BE2C (cell line): ENCODE measurements at regions not wholly inside any gene's neighbourhood (a gene's known extent, or its start where the extent isn't known, plus 50 kb on each side); places are given as distances from the start of the nearest gene placed in this dataset.
"Not testable (repeated sequence)": the region's sequence is repeated elsewhere in the genome, so short reads cannot be mapped to it uniquely, and the experiment has no call there.

Experiments used
- DNase-seq: peaks from one replicate; pipeline ENCODE4 v3.0.0-alpha.2; 2020
- H3K27me3 ChIP-seq: fragments of 250-450 bp; sonication (Bioruptor Pico); 2 replicates; pipeline ENCODE4 v1.5.1; 2020; ENCODE audit warnings: mild to moderate bottlenecking
- H3K36me3 ChIP-seq: fragments of 250-450 bp; sonication (Bioruptor Pico); 2 replicates; pipeline ENCODE4 v1.5.1; 2020; ENCODE audit warnings: mild to moderate bottlenecking
- H3K4me1 ChIP-seq: fragments of 250-450 bp; sonication (Bioruptor Pico); 2 replicates; pipeline ENCODE4 v1.5.1; 2020
- H3K4me3 ChIP-seq: 2 replicates; pipeline ENCODE4 v1.5.1; 2011; ENCODE audit warnings: low read depth, low read length
- H3K9me3 ChIP-seq: fragments of 250-450 bp; sonication (Bioruptor Pico); 2 replicates; pipeline ENCODE4 v1.5.1; 2020
- TF ChIP-seq, protein P1 (sequence below): IDR thresholded peaks from 2 replicates; pipeline ENCODE4 v1.5.1; 2012; ENCODE audit warnings: mild to moderate bottlenecking, low read depth, low read length

DNA sequence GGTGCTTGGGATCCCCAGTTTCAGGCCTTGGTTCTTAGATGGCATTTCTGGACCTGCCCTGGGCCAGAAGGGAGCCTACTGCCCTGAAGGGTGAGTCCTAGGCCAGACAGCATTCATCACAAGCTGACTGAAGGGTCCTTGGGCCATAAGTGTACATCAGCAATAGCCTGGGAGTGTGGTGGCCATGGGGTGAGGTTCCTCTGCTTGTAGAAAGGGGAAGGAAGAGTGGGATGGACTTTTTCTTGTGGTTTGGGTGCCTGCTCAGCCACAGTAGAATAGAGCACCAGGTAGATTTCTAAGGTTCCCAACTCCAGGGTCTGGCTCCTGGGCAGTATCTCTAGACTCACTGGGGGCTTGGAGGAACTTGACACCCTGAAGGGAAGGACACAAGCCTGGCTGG, 95.2 kb upstream of the PHF24 start:
- no peaks in the 10 kb centered on the region for H3K4me1 ChIP-seq
- no peak overlapping the region for H3K4me3 ChIP-seq
- no peaks in the 10 kb centered on the region for H3K27me3 ChIP-seq
- H3K9me3 ChIP-seq = no peaks in the 10 kb centered on the region
- no peaks in the 10 kb centered on the region for H3K36me3 ChIP-seq
- DNase-seq = no peak
- TF ChIP-seq, protein P1, sequence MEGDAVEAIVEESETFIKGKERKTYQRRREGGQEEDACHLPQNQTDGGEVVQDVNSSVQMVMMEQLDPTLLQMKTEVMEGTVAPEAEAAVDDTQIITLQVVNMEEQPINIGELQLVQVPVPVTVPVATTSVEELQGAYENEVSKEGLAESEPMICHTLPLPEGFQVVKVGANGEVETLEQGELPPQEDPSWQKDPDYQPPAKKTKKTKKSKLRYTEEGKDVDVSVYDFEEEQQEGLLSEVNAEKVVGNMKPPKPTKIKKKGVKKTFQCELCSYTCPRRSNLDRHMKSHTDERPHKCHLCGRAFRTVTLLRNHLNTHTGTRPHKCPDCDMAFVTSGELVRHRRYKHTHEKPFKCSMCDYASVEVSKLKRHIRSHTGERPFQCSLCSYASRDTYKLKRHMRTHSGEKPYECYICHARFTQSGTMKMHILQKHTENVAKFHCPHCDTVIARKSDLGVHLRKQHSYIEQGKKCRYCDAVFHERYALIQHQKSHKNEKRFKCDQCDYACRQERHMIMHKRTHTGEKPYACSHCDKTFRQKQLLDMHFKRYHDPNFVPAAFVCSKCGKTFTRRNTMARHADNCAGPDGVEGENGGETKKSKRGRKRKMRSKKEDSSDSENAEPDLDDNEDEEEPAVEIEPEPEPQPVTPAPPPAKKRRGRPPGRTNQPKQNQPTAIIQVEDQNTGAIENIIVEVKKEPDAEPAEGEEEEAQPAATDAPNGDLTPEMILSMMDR = no peak

DNA sequence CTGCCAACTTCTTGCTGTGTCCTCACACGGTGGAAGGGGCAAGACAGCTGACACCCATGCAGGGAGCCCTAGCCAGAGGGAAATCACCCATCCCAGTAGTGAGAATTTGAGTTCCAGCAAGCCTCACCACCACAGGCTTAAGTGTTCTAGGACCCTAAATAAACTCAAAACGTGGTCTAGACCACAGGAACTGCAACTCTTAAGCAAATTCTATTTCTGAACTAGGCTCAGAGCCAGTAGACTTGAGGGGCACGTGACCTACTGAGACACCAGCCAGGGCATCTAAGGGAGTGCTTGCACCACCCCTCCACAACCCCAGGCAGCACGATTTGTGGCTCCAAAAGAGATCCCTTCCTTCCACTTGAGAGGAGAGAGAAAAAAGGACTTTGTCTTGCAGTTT, 96.0 kb upstream of the PHF24 start:
- Histone ChIP-seq H3K36me3 (no peaks in the 10 kb centered on the region), H3K4me3 (no peak overlapping the region), H3K9me3 (no peaks in the 10 kb centered on the region), H3K4me1 (no peaks in the 10 kb centered on the region), H3K27me3 (no peaks in the 10 kb centered on the region)
- TF ChIP-seq, protein P1 = no peak
- no peak for DNase-seq

DNA sequence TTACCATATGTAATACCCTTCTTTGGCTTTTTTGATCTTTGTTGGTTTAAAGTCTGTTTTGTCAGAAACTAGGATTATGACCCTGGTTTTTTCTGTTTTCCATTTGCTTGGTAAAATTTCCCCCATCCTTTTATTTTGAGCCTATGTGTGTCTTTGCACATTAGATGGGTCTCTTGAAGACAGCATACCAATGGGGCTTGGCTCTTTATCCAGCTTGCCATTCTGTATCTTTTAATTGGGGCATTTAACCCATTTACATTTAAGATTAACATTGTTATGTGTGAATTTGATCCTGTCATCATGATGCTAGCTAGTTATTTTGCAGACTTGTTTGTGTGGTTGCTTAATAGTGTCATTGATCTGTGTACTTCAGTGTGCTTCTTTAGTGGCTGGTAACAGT, 103.1 kb upstream of the PHF24 start:
- not testable (repeated sequence) for DNase-seq, H3K27me3 ChIP-seq, H3K36me3 ChIP-seq, H3K9me3 ChIP-seq, H3K4me1 ChIP-seq, H3K4me3 ChIP-seq

DNA sequence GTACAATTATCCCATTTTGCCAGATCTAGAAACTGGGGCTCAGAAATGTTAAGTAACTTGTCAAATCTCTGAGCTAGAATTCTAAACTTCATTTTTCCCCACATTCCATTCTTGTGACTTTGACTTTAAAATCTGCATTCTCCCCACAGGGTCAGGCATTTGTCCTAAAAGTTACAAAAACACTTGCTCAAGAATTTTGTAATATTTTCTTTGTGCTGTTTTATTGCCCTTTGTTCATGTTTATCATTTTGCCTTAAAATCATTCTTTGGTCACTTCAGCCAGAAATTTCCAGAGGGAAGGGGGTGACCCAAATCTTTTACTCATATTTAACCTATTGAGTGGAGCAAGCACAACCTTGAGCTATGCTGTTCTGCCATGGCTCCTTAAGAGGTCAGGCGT, 120.1 kb upstream of the CCL21 start:
- no peak overlapping the region for H3K4me3 ChIP-seq
- TF ChIP-seq, protein P1 = no peak
- H3K4me1 ChIP-seq = no peaks in the 10 kb centered on the region
- H3K36me3 ChIP-seq = no peaks in the 10 kb centered on the region
- H3K27me3 ChIP-seq = no peaks in the 10 kb centered on the region
- no peak for DNase-seq
- H3K9me3 ChIP-seq = no peaks in the 10 kb centered on the region

DNA sequence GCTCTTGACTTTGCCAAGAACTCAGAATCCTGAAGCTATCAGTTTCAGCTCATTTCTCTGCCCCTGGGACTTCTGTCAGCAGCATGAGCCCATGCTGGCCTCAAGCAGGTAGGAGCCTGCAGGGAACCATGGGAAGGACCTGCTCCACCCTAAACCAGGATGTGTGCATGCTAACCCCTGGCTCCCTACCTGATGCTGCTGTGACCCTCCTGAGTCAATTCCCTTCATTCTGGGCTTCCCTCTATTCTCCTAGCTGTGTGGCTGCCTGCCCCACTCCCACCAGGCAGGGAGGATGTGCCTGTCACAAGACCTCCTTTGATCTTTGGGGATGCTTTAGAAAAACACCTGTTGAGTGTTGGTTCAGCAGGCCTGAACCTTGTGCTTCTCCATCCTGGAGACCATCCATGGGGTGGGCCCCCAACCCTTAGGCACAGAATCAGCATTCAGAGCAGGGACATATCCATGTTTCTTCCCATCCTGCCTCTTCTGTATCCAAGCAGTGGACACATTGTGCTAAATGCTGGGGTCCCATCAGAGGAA, 117.1 kb upstream of the CCL21 start:
- TF ChIP-seq, protein P1 = no peak
- H3K36me3 ChIP-seq = no peaks in the 10 kb centered on the region
- DNase-seq = no peak
- H3K4me3 ChIP-seq = no peak overlapping the region
- H3K27me3 ChIP-seq = 0 out of 2 replicates have a peak, but pooled peaks cover 3% of the 10 kb centered on the region
- no peaks in the 10 kb centered on the region for H3K4me1 ChIP-seq
- H3K9me3 ChIP-seq = no peaks in the 10 kb centered on the region

DNA sequence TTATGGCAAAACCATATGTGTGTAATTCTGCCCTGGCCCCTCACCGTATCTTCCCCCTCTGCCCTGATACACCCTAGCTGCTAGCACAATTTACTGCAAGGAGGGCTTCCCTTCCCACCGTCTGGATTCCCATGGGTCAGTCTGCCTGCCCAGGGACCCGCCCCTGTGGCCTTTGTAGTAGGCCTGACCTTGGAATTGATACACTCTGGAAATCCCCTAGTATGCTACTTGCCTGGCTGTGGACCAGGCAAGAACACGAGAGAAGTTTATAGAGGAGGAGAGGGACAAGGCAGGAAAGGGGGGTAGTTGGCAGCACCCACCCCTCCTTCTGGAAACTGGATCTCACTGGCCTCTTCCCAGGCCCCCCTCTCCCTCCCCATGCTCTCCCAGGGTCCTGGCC, 115.8 kb upstream of the CCL21 start:
- TF ChIP-seq, protein P1 = no peak
- Histone ChIP-seq H3K4me1 (no peaks in the 10 kb centered on the region), H3K27me3 (0 out of 2 replicates have a peak, but pooled peaks cover 3% of the 10 kb centered on the region), H3K9me3 (no peaks in the 10 kb centered on the region), H3K36me3 (no peaks in the 10 kb centered on the region), H3K4me3 (no peak overlapping the region)
- DNase-seq = no peak

DNA sequence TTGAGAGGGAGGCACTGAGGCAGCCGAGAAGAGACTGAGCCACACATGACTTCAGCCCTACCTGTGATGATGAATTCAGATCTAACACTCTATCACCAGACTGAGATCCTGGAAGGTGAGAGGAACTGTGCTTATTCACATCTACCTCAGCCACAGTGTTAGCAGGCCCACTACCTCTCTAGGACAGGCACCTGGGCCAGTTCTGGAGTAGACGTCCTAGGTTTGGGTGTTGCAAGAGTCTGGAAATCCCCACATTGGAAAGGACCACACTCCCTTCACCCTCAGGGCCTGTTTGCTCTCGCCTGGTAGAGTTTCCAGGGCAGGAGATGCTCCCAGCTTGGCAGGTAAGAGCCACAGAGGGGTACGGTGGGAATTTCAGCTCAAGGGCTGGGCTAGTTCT, 113.8 kb upstream of the CCL21 start:
- TF ChIP-seq, protein P1 = no peak
- DNase-seq = no peak
- H3K27me3 ChIP-seq = 0 out of 2 replicates have a peak, but pooled peaks cover 3% of the 10 kb centered on the region
- no peak overlapping the region for H3K4me3 ChIP-seq
- no peaks in the 10 kb centered on the region for H3K4me1 ChIP-seq
- H3K9me3 ChIP-seq = peaks cover 3% of the 10 kb centered on the region; the same call in 1 of the 2 replicates
- no peaks in the 10 kb centered on the region for H3K36me3 ChIP-seq
